RWPE1 (cell line): ENCODE measurements at regions not wholly inside any gene's neighbourhood (a gene's known extent, or its start where the extent isn't known, plus 50 kb on each side); places are given as distances from the start of the nearest gene placed in this dataset.

Experiments
- CTCF ChIA-PET: fragments of 350-600 bp; sonication (Branson Sonifier 250); formaldehyde crosslinking; extraction: SDS; loops from one replicate; lab custom pipeline; 2021; lab: Yijun Ruan, JAX
- POLR2A ChIA-PET: fragments of 400-600 bp; formaldehyde crosslinking; extraction: SDS; loops from one replicate; lab custom pipeline; 2020; ENCODE audit warnings: antibody characterized with exemption; ENCODE audit not compliant: low non-redundant PET; lab: Yijun Ruan, JAX
- DNase-seq: peaks from one replicate; pipeline ENCODE4 v3.0.0; 2012; ENCODE audit warnings: low spot score
- H3K27ac ChIP-seq: fragments of 450-650 bp; 2 replicates; pipeline ENCODE4 v1.5.1; 2017
- TF ChIP-seq, protein P1 (sequence below): fragments of 450-650 bp; conservative IDR thresholded peaks from 2 replicates; pipeline ENCODE4 v1.5.1; 2017; ENCODE audit warnings: low read depth, mild to moderate bottlenecking

GRCh38 chr20:60921022-60921622 lies 330.9 kb upstream of the CDH4 start:
- ChIA-PET POLR2A (no interaction called here), CTCF (no interaction called here)
- TF ChIP-seq, protein P1, sequence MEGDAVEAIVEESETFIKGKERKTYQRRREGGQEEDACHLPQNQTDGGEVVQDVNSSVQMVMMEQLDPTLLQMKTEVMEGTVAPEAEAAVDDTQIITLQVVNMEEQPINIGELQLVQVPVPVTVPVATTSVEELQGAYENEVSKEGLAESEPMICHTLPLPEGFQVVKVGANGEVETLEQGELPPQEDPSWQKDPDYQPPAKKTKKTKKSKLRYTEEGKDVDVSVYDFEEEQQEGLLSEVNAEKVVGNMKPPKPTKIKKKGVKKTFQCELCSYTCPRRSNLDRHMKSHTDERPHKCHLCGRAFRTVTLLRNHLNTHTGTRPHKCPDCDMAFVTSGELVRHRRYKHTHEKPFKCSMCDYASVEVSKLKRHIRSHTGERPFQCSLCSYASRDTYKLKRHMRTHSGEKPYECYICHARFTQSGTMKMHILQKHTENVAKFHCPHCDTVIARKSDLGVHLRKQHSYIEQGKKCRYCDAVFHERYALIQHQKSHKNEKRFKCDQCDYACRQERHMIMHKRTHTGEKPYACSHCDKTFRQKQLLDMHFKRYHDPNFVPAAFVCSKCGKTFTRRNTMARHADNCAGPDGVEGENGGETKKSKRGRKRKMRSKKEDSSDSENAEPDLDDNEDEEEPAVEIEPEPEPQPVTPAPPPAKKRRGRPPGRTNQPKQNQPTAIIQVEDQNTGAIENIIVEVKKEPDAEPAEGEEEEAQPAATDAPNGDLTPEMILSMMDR = no peak
- H3K27ac ChIP-seq = no peak overlapping the region
- DNase-seq = no peak

DNA sequence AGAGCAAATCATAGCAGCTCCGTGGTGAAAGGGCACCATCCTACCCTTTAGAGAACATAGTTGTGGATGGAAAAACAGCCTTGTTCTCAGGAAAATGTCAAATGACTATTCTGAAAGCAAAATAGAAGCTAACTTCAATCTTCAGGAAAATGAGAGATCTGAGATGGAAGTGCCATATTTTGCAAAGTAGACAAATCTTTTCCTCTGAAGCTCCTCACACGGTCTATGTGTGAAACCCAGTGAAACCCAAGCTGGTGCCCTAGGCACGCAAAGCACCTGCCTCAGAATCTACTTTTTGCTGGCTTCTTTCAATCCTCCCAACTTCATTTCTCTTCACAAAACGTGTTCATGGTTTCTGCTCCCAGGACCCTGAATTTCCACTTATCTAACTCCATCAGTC lies 325.2 kb upstream of the CDH4 start:
- no peak overlapping the region for H3K27ac ChIP-seq
- TF ChIP-seq, protein P1 = no peak
- no peak for DNase-seq
- ChIA-PET CTCF (interaction anchor here (1.0 kb wide), 1 partner anchor 716 kb away, joined by 5 read pairs; no protein-coding TSS in a partner anchor), POLR2A (no interaction called here)

DNA sequence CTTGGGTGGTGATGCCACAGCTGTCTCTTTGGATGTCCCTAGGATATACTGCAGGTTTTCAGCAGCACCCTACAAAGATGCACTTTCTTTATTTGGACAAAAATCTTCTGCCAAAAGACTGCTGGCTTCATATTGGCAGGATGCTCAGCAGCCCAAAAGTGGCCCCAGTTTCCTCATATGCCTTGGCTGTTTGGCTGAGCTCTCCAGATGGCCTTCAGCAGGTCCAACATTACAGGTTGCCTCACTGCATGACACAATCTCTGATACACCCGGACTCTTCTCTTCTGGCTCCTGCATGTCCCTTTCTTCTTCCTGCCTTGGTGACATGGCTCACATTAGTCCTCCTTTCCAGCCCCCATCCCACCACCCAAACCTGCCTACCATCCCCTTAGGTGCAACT lies 323.7 kb upstream of the CDH4 start:
- CTCF ChIA-PET = no interaction called here
- TF ChIP-seq, protein P1 = no peak
- H3K27ac ChIP-seq = no peak overlapping the region
- POLR2A ChIA-PET = no interaction called here
- DNase-seq = no peak

GRCh38 chr20:60930023-60930790 lies 321.9 kb upstream of the CDH4 start:
- DNase-seq = no peak
- H3K27ac ChIP-seq = no peak overlapping the region
- ChIA-PET POLR2A (no interaction called here), CTCF (no interaction called here)
- TF ChIP-seq, protein P1 = no peak

DNA sequence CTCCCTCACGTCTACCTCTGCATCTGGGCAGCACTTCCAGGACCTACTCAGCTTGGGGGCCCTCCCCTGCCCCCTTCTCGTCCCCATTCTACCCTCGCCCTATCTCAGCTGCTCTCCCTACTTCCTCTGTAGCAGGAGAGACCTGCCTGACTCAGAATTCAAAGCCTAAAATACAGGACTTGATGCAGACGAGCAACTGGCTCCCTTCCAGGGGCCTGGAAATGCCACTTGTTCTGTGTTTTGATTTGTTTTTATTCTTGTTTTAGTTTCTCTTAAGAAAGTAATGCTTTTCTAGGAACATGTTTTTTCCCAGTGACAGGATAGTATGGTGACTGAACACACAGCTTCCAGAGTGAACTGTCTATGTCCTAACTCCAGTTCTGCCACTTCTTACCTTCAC lies 320.4 kb upstream of the CDH4 start:
- TF ChIP-seq, protein P1 = no peak
- H3K27ac ChIP-seq = no peak overlapping the region
- CTCF ChIA-PET = no interaction called here
- DNase-seq = no peak
- POLR2A ChIA-PET = no interaction called here

- TF ChIP-seq, protein P1 = no peak
- H3K27ac ChIP-seq = no peak overlapping the region
- POLR2A ChIA-PET = no interaction called here
- DNase-seq = no peak
- CTCF ChIA-PET = interaction anchor here (0.9 kb wide), 1 partner anchor 724 kb away, joined by 3 read pairs; no protein-coding TSS in a partner anchor
Measured at GRCh38 chr20:60934724-60935123, 317.3 kb upstream of the CDH4 start.
